HUES64 (cell line): ENCODE measurements at regions not wholly inside any gene's neighbourhood (a gene's known extent, or its start where the extent isn't known, plus 50 kb on each side); places are given as distances from the start of the nearest gene placed in this dataset.

ENCODE experiments used
- H3K27ac ChIP-seq: 2 replicates; pipeline ENCODE4 v1.7.0; 2013; ENCODE audit warnings: low read depth, low read length, inconsistent platforms
- H3K27me3 ChIP-seq: 2 replicates; pipeline ENCODE4 v1.6.1; 2013; ENCODE audit warnings: mild to moderate bottlenecking, low read length; ENCODE audit not compliant: insufficient read depth
- H3K36me3 ChIP-seq: 2 replicates; pipeline ENCODE4 v1.6.1; 2013; ENCODE audit warnings: mild to moderate bottlenecking, low read length; ENCODE audit not compliant: insufficient read depth
- H3K4me1 ChIP-seq: 2 replicates; pipeline ENCODE4 v1.6.1; 2013; ENCODE audit warnings: mild to moderate bottlenecking, low read length, moderate library complexity; ENCODE audit not compliant: insufficient read depth
- H3K4me3 ChIP-seq: 2 replicates; pipeline ENCODE4 v1.5.1; 2013; ENCODE audit warnings: mild to moderate bottlenecking, low read length, moderate library complexity
- H3K9ac ChIP-seq: 2 replicates; pipeline ENCODE4 v1.6.1; 2013; ENCODE audit warnings: mild to moderate bottlenecking, low read depth, low read length
- H3K9me3 ChIP-seq: 2 replicates; pipeline ENCODE4 v1.6.1; 2013; ENCODE audit warnings: low read depth, low read length; ENCODE audit not compliant: insufficient read depth
- WGBS: fragments of 150-250, 120-280 bp; methylation state at CpG from one replicate; pipeline ENCODE4 v1.1.7; 2013; ENCODE audit warnings: missing lambda C conversion rate; 5-methylcytosine and 5-hydroxymethylcytosine counted together

DNA sequence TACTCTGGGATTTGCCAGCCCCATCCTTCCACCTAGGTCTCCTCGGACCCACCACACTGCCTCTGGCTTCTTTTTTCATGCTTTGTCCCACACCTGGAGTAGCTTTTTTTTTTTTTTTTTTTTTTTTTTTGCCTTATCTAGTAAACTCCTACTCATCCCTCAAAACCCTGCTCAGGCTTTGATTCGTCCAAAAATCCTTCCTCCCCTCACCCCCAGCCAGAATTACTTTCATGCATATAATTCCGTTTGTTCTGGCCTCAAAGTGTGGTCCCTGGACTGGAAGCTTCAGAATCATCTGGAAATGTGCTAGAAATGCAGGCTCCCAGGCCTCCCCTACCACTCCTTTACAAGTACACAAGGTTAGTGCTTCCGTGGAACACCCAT, 320.1 kb downstream of the PTTG2 start:
- no peaks in the 10 kb centered on the region for H3K36me3 ChIP-seq
- no peak overlapping the region for H3K4me3 ChIP-seq
- H3K4me1 ChIP-seq = peaks cover 21% of the 10 kb centered on the region
- 91% methylated on average over 4 of the region's 4 CpGs for WGBS
- no peaks in the 10 kb centered on the region for H3K9me3 ChIP-seq
- no peak overlapping the region for H3K27ac ChIP-seq
- no peaks in the 10 kb centered on the region for H3K27me3 ChIP-seq
- H3K9ac ChIP-seq = no peak overlapping the region

DNA sequence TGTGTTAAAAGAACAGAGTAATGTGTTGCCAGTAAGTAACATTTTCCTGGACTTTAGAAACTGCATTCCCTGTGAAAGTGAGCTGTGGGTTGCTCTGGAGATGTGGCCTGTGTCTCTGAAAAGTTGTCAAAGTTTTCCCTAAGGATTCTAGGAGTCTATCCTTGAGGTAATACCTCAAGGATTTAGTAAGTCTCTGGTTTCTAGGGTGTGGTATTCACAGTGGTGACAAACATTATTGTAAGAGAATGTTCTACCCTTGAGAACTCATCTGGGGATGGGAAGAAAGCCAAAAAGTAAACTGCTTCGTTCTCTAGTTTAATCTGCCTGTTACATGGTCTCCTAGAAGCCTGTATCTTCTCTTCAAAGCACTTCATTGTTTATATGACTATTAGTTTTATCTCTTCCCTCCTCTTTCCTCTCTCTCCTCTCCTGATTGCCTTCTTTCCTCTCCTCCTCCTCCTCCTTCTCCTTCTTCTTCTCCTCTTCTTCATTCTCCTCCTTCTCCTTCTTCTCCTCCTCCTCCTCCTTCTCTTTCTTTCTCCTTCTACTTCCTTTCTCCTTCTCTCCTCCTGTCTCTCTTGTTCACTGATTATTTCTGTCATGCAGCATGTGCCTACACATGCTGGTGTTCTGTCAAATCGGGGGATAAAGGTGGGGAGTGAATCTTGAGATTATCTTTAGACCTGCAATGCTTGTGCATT, 321.3 kb downstream of the PTTG2 start:
- Histone ChIP-seq H3K36me3 (no peaks in the 10 kb centered on the region), H3K9ac (no peak overlapping the region), H3K27ac (no peak overlapping the region), H3K9me3 (no peaks in the 10 kb centered on the region), H3K4me1 (peaks cover 15% of the 10 kb centered on the region), H3K27me3 (no peaks in the 10 kb centered on the region), H3K4me3 (no peak overlapping the region)
- 90% methylated on average over 2 of the region's 2 CpGs for WGBS

DNA sequence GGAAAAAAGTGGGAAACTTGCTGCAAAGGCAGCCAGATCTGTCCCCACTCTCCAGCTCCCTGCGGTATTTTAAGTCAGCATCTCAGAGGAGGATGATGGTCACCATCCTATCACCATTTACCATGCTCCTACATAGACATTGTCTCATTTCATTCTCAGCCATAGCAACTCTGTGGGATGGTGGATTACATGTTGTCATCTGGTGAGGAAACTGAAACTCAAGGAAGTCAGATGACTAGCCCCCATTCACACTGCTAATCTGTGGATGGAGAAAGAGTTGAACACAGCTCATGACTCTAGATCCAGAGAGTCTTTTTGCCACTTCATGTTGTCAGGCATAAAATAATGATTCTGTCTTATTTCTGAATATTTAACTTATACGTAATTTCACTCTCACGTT, 323.5 kb downstream of the PTTG2 start:
- H3K4me3 ChIP-seq = no peak overlapping the region
- peaks cover 25% of the 10 kb centered on the region for H3K4me1 ChIP-seq
- H3K27me3 ChIP-seq = no peaks in the 10 kb centered on the region
- no peaks in the 10 kb centered on the region for H3K36me3 ChIP-seq
- WGBS = 94% methylated on average over 1 of the region's 3 CpGs
- H3K9ac ChIP-seq = no peak overlapping the region
- no peak overlapping the region for H3K27ac ChIP-seq
- no peaks in the 10 kb centered on the region for H3K9me3 ChIP-seq

DNA sequence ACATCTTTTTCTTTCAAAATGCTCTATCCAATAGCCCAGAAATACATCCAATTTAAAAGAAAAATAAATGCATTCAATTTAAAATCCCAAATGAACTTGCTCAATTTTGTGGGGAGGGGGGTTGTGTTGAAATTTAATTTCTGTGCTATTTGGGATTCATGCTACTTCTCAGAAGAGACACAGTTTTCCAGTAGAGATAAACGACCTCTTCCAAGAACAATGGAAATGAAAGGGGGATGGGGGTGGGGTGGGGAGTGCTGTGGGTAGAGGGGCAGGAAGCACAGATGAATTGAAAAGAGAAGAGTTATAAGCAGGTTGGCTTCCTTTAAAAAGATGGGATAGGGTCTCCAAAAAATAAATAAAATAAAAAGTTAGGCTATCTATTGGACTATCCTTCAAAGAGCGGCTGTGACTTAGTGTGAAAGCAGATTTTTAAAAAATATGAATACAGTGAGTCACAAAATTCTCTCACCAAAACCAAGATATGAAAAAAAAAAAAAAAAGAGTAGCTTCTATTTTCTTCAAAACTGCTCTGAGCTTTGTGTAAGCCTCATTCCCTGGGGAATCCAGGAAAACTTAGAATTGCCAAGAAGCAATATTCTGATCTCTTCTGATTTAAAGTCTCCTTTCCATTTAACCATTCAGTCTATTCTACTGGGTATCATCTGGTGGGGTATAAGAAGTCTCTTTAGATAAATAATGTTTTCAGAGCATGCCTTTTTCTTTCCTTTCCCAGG, 324.3 kb downstream of the PTTG2 start:
- H3K9me3 ChIP-seq = no peaks in the 10 kb centered on the region
- no peak overlapping the region for H3K9ac ChIP-seq
- WGBS = 53% methylated on average over 1 of the region's 2 CpGs
- H3K4me1 ChIP-seq = peaks cover 25% of the 10 kb centered on the region
- H3K4me3 ChIP-seq = no peak overlapping the region
- H3K27me3 ChIP-seq = no peaks in the 10 kb centered on the region
- H3K27ac ChIP-seq = no peak overlapping the region
- H3K36me3 ChIP-seq = no peaks in the 10 kb centered on the region

DNA sequence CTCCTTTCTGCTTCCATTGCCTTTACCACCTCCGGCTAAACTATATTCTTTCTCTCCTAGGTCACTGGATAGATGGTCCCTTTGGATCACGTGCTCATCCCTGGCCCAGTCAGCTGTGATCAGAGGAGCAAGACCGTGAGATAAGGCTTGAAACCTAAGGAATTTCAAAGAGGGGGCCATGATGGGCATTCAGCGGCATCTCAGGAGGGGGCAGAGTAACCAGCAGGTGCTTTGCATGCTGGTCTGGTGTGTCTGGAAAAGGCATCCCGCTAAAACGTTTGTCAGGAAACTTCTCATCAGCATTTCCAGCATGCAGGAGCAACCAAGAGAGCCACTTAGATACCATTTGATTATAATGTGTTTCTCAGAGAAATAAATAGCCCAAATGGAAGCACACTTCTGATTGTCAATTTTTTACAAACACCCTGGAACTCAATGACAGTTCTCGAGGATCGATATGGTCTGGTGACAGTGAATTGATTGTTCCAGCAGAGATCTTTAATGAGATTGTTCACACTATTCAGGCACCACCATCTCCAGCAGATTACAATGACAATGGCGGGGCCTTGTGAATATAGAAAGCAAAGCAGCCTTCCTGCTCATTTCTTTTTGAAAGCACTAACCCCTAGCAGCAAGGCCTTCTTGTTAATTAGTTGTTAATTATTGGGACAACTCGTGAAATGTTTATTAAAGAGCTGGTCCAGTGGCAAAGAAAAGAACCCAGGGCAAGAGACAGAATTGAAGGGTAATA, 327.1 kb downstream of the PTTG2 start:
- Histone ChIP-seq H3K9ac (no peak overlapping the region), H3K27me3 (no peaks in the 10 kb centered on the region), H3K4me1 (peaks cover 19% of the 10 kb centered on the region), H3K4me3 (no peak overlapping the region), H3K27ac (peak overlapping the region; percentile 39; the same call in 1 of the 2 replicates), H3K9me3 (0 out of 2 replicates have a peak, but pooled peaks cover 3% of the 10 kb centered on the region), H3K36me3 (no peaks in the 10 kb centered on the region)
- 18% methylated on average over 10 of the region's 10 CpGs for WGBS

DNA sequence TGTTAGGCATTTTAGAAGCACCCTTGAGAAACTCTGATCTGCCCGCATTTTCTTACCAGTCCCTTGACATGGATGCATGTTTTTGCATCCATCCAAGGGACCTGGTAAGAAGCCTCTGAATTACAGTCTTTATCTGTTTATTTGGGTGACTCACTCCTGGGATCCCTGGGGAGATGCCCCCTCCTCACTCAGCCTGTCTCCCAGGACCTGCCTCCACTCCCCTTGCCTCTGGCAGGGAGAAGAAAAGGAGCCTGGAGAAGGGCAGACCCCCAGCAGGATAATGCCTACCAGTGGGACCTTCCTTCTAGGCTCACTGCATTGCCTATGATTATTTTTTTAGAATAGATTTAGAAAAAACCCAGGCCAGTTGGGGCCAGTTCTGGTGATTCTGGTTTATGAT, 329.4 kb downstream of the PTTG2 start:
- no peak overlapping the region for H3K9ac ChIP-seq
- no peak overlapping the region for H3K27ac ChIP-seq

DNA sequence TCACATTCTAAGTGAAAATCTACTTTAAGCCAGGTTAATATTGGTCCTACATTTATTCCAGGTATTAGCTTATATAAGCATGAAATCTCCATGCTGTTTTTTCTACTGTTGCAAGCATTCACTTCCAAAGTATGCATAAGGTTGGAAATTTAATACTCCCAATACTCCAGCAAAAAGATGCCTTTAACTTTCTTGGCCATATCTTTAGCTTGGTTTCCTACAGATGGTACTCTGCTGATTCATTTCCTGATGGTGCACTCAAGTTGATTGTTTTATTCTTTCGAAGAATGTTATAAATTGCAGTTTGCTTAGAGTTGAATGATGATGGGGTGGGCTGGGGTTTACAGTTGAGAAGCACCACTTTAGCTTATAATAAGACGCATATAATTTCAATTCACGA, 330.2 kb downstream of the PTTG2 start:
- Histone ChIP-seq H3K4me1 (peaks cover 10% of the 10 kb centered on the region), H3K4me3 (no peak overlapping the region), H3K27ac (no peak overlapping the region), H3K36me3 (no peaks in the 10 kb centered on the region), H3K9ac (no peak overlapping the region), H3K9me3 (peaks cover 21% of the 10 kb centered on the region; the same call in 1 of the 2 replicates), H3K27me3 (no peaks in the 10 kb centered on the region)
- 100% methylated on average over 1 of the region's 3 CpGs for WGBS

More for the DNA sequence above, 329.4 kb downstream of the PTTG2 start:
- H3K36me3 ChIP-seq = no peaks in the 10 kb centered on the region
- H3K4me3 ChIP-seq = no peak overlapping the region
- peaks cover 12% of the 10 kb centered on the region for H3K4me1 ChIP-seq
- no peaks in the 10 kb centered on the region for H3K27me3 ChIP-seq
- 87% methylated on average over 1 of the region's 1 CpG for WGBS
- H3K9me3 ChIP-seq = peaks cover 21% of the 10 kb centered on the region; the same call in 1 of the 2 replicates

DNA sequence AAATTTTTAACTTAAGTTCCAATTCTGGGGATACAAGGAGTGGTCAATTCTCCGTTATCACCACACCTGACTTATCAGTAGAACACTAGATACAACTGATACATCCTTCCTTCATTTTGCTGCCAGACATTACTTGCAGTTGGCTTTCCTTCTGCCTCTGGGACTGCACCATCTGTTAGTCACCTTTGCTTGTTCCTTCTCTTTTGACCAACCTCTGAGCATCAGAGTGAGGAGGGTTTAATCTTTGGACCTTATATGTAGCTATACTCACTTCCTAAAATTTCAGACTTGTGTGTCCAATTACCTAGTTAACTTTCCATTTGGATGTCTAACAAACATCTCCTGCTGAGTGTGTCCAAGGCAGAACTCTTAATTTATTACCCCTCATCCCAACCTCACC, 330.7 kb downstream of the PTTG2 start:
- no peak overlapping the region for H3K4me3 ChIP-seq
- no peak overlapping the region for H3K9ac ChIP-seq
- H3K27ac ChIP-seq = no peak overlapping the region
- 96% methylated on average over 1 of the region's 1 CpG for WGBS
- no peaks in the 10 kb centered on the region for H3K27me3 ChIP-seq
- H3K36me3 ChIP-seq = no peaks in the 10 kb centered on the region
- peaks cover 21% of the 10 kb centered on the region; the same call in 1 of the 2 replicates for H3K9me3 ChIP-seq
- H3K4me1 ChIP-seq = peaks cover 10% of the 10 kb centered on the region

DNA sequence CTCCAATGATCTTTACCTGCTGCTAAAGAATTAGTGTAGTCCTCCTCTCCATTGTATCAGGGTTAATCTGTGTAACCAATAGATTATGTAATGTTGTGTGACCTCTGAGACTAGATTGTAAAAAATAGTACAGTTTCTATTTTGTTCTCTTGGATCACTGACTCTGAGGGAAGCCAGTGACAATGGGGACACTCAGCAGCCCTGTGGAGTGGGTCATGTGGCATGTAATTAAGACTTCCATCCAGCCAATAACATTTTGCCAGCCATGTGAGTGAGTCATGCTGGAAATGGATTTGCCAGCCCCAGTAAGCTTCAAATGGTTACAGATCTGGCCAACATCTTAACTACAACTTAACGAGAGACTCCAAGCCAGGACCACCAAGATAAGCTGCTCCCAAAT, 332.3 kb downstream of the PTTG2 start:
- no peak overlapping the region for H3K4me3 ChIP-seq
- no peaks in the 10 kb centered on the region for H3K36me3 ChIP-seq
- H3K27me3 ChIP-seq = no peaks in the 10 kb centered on the region
- H3K9ac ChIP-seq = no peak overlapping the region
- H3K27ac ChIP-seq = no peak overlapping the region
- WGBS = 92% methylated on average over 1 of the region's 1 CpG
- H3K4me1 ChIP-seq = peaks cover 4% of the 10 kb centered on the region; the same call in 1 of the 2 replicates
- H3K9me3 ChIP-seq = peaks cover 21% of the 10 kb centered on the region; the same call in 1 of the 2 replicates

DNA sequence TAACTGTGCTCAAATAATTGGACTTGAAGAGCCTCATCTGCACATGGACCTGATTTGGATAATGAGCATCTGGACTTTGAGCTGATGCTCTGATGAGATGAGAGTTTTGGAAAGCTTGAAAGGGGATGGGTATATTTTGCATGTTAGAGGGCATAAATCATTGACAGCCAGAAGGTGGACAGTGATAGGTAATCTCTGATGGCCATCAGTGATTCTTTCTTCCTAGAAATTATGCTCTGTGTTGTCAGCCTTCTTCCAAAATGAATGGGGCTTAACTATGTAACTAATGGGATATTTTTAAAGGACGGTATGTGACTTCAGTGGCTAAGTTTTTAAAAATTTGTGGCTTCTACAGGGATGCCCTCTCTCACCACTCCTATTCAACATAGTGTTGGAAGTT, 334.0 kb downstream of the PTTG2 start:
- no CpG with 5 or more reads among the region's 1 CpG for WGBS
- H3K9me3 ChIP-seq = peaks cover 30% of the 10 kb centered on the region; the same call in 1 of the 2 replicates
- H3K27me3 ChIP-seq = no peaks in the 10 kb centered on the region
- no peak overlapping the region for H3K27ac ChIP-seq
- no peaks in the 10 kb centered on the region for H3K4me1 ChIP-seq
- H3K4me3 ChIP-seq = no peak overlapping the region
- no peaks in the 10 kb centered on the region for H3K36me3 ChIP-seq
- no peak overlapping the region for H3K9ac ChIP-seq

DNA sequence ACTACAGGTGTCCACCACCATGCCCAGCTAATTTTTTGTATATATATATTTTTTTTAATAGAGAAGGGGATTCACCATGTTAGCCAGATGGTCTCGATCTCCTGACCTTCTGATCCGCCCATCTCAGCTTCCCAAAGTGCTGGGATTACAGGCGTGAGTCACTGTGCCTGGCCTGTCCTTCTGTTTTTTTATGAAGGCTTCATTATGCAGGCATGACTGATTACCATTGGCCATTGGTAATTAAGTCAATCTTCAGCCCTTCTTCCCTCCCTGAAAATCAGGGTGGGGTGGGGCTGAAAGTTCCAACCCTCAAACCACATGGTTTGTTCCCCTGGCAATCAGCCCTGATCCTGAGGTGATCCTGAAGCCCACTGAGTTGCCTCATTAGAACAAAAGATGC, 336.9 kb downstream of the PTTG2 start:
- no peak overlapping the region for H3K27ac ChIP-seq
- WGBS = 90% methylated on average over 3 of the region's 3 CpGs
- H3K4me3 ChIP-seq = no peak overlapping the region
- H3K36me3 ChIP-seq = no peaks in the 10 kb centered on the region
- H3K9me3 ChIP-seq = peaks cover 39% of the 10 kb centered on the region; the same call in 1 of the 2 replicates
- no peaks in the 10 kb centered on the region for H3K4me1 ChIP-seq
- no peaks in the 10 kb centered on the region for H3K27me3 ChIP-seq
- H3K9ac ChIP-seq = no peak overlapping the region
